ENCODE measurements at regions not wholly inside any gene's neighbourhood (a gene's known extent, or its start where the extent isn't known, plus 50 kb on each side); places are given as distances from the start of the nearest gene placed in this dataset.

DNA sequence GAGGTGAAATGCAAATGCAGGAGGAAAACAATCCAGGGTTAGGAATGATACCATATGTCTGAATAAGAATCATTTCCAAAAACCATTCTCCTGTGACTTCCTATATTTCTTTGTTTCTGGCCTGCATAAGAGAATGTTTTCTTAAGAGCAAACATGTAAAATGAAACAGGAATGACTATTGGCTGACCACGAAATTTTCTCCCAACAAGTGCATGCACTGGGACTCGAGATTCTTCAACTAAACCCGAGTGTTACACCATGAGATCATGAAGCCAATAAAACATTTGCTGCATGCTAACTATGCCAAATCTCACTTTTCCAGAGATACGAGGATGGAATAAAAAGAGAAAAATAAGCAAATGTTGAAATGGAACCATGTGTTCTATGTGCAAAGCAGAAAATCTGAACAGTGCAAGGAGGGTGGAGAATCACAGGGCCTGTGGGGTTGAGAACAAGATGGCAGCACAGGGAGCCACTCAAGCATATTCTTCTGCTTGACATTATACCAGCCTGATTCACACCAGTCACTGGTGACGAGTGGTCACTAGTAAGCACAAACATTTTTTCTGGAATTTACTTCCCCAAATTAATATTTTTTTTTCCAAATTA is 212.2 kb upstream of the FOXA2 start (continued):
- no peak for TF ChIP-seq MAZ (IDR thresholded peaks at IDR 0.05; ENCODE audit: borderline replicate concordance, low read depth, low read length)

DNA sequence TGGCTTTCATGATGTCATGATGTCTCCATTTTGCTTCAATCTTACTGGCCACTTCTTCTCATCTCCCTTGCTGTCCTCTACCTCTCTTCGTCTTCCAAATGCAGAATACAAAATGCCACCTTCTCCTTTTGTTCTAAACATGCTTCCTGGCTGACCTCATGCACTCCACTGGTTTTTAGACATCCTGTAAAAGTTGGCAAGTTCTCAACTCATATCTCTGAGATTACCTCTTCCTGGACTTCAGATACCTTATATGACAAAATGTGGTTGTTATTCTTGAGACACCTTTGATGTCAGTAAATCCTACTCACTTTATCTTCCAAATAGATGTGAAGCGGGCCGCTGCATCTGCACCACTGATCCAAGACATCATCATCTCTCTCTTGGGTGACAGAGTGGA is 212.7 kb upstream of the FOXA2 start:
- Histone ChIP-seq H3K9me1 (ENCODE audit: insufficient read depth, low read length) (peaks cover 7% of the 10 kb centered on the region; the same call in 1 of the 2 replicates), H2BK5ac (ENCODE audit: low read depth, low read length, poor library complexity, severe bottlenecking) (no peak overlapping the region), H3K18ac (ENCODE audit: low read depth, low read length) (peak overlapping the region; percentile 38; the same call in 1 of the 2 replicates), H3K36me3 (ENCODE audit: control insufficient read depth, insufficient read depth, low read length) (no peaks in the 10 kb centered on the region), H4K20me1 (ENCODE audit: insufficient read depth, low read length) (no peaks in the 10 kb centered on the region), H4K8ac (ENCODE audit: low read depth in 2 of 2, low read length in 2 of 2) (peak overlapping the region in 1 of 2 experiments; percentile 9; a peak in 1 of 4 replicates), H4K5ac (ENCODE audit: low read depth, low read length) (no peak overlapping the region), H3K27ac (ENCODE audit: insufficient read depth, low read length) (no peak overlapping the region), H2BK120ac (ENCODE audit: low read depth, low read length) (peak overlapping the region; percentile 33; the same call in 1 of the 2 replicates), H3K14ac (replicated peaks; ENCODE audit: low read depth, low read length) (no peak overlapping the region), H3K9ac (ENCODE audit: low read depth, low read length) (no peak overlapping the region), H2AK5ac (ENCODE audit: low read depth, low read length) (no peak overlapping the region), H2AFZ (replicated peaks; ENCODE audit: low read length, poor library complexity) (no peak overlapping the region), H2BK15ac (ENCODE audit: low read depth, low read length) (no peak overlapping the region; the same call in 1 of the 3 replicates), H3K4ac (ENCODE audit: low read depth, low read length) (peak overlapping the region; percentile 19; the same call in 1 of the 2 replicates), H3K9me3 (ENCODE audit: control insufficient read depth, insufficient read depth, low read length) (no peaks in the 10 kb centered on the region), H3K27me3 (ENCODE audit: control insufficient read depth, insufficient read depth, low read length) (peaks cover 7% of the 10 kb centered on the region), H3K56ac (ENCODE audit: extremely low read depth, insufficient read depth, low read length) (no peak overlapping the region), H2BK20ac (ENCODE audit: low read depth, low read length) (0 out of 2 replicates have a peak overlapping the region, but pooled peaks have one; percentile 12), H3K4me1 (ENCODE audit: control insufficient read depth, insufficient read depth, low read length) (peaks cover 12% of the 10 kb centered on the region), H3K4me3 (ENCODE audit: insufficient read depth, low read depth, low read length) (no peak overlapping the region), H2AK9ac (replicated peaks; ENCODE audit: low read depth, low read length, poor library complexity) (no peak overlapping the region), H3K79me1 (ENCODE audit: low read depth in 1 of 2, low read length in 2 of 2) (no peaks in the 10 kb centered on the region), H3K23ac (ENCODE audit: low read depth, low read length) (no peak overlapping the region), H4K91ac (ENCODE audit: insufficient read depth, low read depth, low read length) (no peak overlapping the region), H3K4me2 (ENCODE audit: low read depth, low read length) (no peak overlapping the region)
- CTCF ChIA-PET, result no interaction called here
- no peak for ATAC-seq (ENCODE audit: low read depth)
- no TSS peak for BruUV-seq (replicated peaks)
- intact Hi-C loops (cut with micrococcal nuclease) (loop anchor here (2.0 kb wide), 1 partner anchor 432 kb away; no protein-coding TSS in a partner anchor), in situ Hi-C loops (cut with MboI; ENCODE audit: low sequenced_read_pairs) (no loop called here), dilution Hi-C loops (cut with HindIII; ENCODE audit: low sequenced_read_pairs, unreplicated experiment) (no loop called here)
- POLR2A ChIA-PET (ENCODE audit: unreplicated experiment), result no interaction called here
- 100% methylated on average over 1 of the region's 3 CpGs; no CpG with 5 or more reads in 1 of the 2 experiments for WGBS, 2 experiments (ENCODE audit: extremely low coverage in 2 of 2, insufficient read length in 1 of 2)
- TF ChIP-seq RAD21 (IDR thresholded peaks at IDR 0.05; ENCODE audit: low read length) (no peak), SMC3 (IDR thresholded peaks at IDR 0.05; ENCODE audit: low read depth, low read length) (no peak), MAZ (IDR thresholded peaks at IDR 0.05; ENCODE audit: borderline replicate concordance, low read depth, low read length) (no peak), MXI1 (IDR thresholded peaks at IDR 0.05; ENCODE audit: borderline replicate concordance, low read depth, low read length) (no peak), FOS (IDR thresholded peaks at IDR 0.05; ENCODE audit: low read depth, low read length) (no peak), BHLHE40 (IDR thresholded peaks at IDR 0.05; ENCODE audit: low read depth, low read length) (no peak), NFE2L2 (IDR thresholded peaks at IDR 0.05; ENCODE audit: low read depth, low read length) (no peak), CEBPB (IDR thresholded peaks at IDR 0.05; ENCODE audit: low read depth, low read length) (no peak), RFX5 (IDR thresholded peaks at IDR 0.05; ENCODE audit: low read depth, low read length) (no peak), MAFK (IDR thresholded peaks at IDR 0.05; ENCODE audit: low read depth, low read length) (no peak)
- TF ChIP-seq, protein P1, sequence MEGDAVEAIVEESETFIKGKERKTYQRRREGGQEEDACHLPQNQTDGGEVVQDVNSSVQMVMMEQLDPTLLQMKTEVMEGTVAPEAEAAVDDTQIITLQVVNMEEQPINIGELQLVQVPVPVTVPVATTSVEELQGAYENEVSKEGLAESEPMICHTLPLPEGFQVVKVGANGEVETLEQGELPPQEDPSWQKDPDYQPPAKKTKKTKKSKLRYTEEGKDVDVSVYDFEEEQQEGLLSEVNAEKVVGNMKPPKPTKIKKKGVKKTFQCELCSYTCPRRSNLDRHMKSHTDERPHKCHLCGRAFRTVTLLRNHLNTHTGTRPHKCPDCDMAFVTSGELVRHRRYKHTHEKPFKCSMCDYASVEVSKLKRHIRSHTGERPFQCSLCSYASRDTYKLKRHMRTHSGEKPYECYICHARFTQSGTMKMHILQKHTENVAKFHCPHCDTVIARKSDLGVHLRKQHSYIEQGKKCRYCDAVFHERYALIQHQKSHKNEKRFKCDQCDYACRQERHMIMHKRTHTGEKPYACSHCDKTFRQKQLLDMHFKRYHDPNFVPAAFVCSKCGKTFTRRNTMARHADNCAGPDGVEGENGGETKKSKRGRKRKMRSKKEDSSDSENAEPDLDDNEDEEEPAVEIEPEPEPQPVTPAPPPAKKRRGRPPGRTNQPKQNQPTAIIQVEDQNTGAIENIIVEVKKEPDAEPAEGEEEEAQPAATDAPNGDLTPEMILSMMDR (conservative IDR thresholded peaks at IDR 0.05; ENCODE audit: low read depth, low read length), result no peak
- TF ChIP-seq, protein P2, sequence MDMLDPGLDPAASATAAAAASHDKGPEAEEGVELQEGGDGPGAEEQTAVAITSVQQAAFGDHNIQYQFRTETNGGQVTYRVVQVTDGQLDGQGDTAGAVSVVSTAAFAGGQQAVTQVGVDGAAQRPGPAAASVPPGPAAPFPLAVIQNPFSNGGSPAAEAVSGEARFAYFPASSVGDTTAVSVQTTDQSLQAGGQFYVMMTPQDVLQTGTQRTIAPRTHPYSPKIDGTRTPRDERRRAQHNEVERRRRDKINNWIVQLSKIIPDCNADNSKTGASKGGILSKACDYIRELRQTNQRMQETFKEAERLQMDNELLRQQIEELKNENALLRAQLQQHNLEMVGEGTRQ (IDR thresholded peaks at IDR 0.05; ENCODE audit: low read depth, low read length), result no peak
- TF ChIP-seq, protein P3, sequence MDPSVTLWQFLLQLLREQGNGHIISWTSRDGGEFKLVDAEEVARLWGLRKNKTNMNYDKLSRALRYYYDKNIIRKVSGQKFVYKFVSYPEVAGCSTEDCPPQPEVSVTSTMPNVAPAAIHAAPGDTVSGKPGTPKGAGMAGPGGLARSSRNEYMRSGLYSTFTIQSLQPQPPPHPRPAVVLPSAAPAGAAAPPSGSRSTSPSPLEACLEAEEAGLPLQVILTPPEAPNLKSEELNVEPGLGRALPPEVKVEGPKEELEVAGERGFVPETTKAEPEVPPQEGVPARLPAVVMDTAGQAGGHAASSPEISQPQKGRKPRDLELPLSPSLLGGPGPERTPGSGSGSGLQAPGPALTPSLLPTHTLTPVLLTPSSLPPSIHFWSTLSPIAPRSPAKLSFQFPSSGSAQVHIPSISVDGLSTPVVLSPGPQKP (IDR thresholded peaks at IDR 0.05; ENCODE audit: borderline replicate concordance, low read depth, low read length), result no peak
- DNase-seq, result peak; percentile 3
